LNCaP clone FGC (cell line): ENCODE measurements at regions not wholly inside any gene's neighbourhood (a gene's known extent, or its start where the extent isn't known, plus 50 kb on each side); places are given as distances from the start of the nearest gene placed in this dataset.

ENCODE experiments used
- DNase-seq: peaks from one replicate; pipeline ENCODE4 v3.0.0-alpha.2; 2011; ENCODE audit warnings: low read depth
- H3K4me3 ChIP-seq: 2 replicates; pipeline ENCODE4 v1.5.1; 2011; ENCODE audit warnings: mild to moderate bottlenecking, low read depth, low read length, control low read depth
- CTCF ChIP-seq: IDR thresholded peaks from 2 replicates; pipeline ENCODE4 v1.5.1; 2012; ENCODE audit warnings: mild to moderate bottlenecking; ENCODE audit not compliant: control insufficient read depth, insufficient read depth; ENCODE audit errors: extremely low read depth

DNA sequence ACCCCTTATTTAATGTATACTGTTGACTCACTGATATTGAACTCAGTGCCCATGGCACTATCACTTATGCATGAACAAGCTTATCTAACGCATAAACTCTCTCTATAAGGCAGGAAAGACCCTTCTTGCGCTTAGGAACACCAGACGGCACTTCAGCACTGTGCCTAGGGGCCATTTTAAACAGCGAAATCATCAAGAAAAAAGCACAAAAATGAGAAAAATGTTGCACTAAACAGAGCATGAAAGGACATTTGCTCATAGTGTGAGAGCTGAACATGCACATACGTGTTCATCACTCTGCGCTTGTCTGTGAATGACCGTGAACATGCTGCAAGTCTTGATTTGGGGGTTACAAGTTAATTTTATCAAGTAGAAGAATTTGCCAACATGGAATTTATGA lies 109.6 kb downstream of the WDR11 start:
- H3K4me3 ChIP-seq, result no peak overlapping the region
- no peak for TF ChIP-seq CTCF

DNA sequence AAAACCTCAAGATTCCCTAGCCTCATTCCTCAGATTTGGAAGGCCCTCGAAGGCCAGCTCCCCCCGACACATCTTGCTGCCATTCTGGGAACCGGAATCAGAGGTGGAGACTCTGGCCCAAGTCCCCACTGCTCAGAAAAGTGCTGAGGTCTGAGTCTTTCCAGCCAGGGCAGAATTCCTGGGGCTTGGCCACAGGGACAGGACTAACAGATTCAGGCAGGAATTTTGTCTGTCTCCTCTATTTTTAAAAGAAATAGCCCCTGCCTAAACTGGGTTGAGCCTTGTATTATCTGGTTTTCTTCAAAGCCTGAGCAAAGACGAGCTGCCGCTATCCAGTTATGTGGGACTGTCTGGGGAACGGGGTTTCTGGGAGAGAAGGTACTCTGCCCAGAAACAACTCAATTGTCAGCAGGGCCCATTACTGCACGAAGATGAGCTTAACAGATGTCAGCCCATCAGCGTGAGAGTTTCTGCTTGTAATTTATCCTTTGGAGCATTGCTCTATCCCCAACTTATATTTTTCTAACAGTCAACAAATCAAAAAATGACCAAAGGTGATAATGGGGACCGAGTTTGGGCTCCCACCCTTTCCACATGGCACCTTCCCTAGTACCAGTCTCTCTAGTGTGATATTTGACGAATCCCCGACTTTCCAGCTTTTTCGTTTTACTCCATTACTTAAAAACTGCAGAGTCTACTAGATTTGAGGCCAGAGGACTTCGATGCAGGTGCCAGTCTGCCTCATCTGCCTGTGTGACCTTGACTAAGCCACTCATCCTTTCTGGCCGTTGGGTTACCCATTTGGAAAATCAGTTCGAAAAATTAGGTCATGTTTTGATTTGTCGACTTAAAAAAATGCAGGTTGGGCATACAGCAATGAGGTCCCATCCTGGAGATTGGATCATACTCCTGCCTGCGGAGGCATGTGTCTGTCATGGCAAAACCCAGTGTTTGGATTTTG lies 110.9 kb downstream of the WDR11 start:
- DNase-seq, result no peak
- TF ChIP-seq CTCF, result no peak
- no peak overlapping the region for H3K4me3 ChIP-seq

More for the DNA sequence above, 109.6 kb downstream of the WDR11 start:
- no peak for DNase-seq

DNA sequence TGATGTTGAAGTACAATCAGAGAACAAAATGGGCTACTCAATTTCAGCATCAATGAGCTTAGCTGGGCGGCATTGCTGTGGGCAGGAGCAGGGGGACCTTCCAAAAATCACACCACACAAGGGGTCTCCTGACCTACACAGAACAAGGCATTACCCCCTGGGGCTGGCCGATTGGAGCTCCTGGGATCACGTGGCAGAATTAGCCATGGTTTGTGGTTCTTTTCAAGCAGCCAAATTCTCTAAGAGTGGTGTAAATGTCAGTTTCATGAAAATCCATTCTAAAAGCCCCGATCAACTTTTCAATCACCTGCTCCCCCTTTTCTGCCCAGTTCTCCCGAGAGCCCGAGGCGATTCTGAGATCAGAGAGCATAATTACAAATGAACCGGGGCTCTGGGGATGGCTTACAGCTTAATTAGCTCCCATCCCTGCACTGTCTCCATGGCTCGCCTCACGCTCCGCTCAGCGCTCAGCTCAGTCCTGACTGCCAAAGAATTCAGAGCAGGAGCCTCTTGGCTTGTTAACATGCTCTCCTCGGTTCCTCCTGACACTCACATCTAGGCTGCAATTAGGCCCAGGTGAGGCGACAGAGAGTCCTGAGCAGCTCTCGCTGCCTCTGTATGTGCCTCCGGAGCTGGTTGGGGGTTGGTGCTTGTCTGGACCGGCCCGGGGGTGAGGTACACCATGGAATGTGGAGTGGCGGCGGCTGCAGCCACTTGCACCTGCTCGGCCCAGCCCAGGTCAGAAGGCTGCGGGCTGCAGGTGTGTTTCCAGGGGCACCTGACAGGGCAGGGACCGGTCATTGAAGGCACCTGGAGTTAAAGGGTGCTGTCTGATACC lies 111.8 kb downstream of the WDR11 start:
- TF ChIP-seq CTCF, result no peak
- no peak for DNase-seq
- H3K4me3 ChIP-seq, result no peak overlapping the region

GRCh38 chr10:120963594-120964220 lies 112.5 kb downstream of the WDR11 start:
- H3K4me3 ChIP-seq, result no peak overlapping the region
- no peak for DNase-seq
- no peak for TF ChIP-seq CTCF

GRCh38 chr10:120966657-120967045 lies 115.5 kb downstream of the WDR11 start:
- no peak for DNase-seq
- no peak for TF ChIP-seq CTCF

GRCh38 chr10:120969219-120969645 lies 118.1 kb downstream of the WDR11 start:
- no peak overlapping the region for H3K4me3 ChIP-seq
- no peak for TF ChIP-seq CTCF
- no peak for DNase-seq

More at GRCh38 chr10:120966657-120967045, 115.5 kb downstream of the WDR11 start:
- no peak overlapping the region for H3K4me3 ChIP-seq
